OCI-LY7 (cell line): ENCODE measurements at regions not wholly inside any gene's neighbourhood (a gene's known extent, or its start where the extent isn't known, plus 50 kb on each side); places are given as distances from the start of the nearest gene placed in this dataset.

ENCODE experiments used
- BruUV-seq: library from RNA; stranded (reverse); fragments of 400-500 nt; replicated peaks from 2 replicates; lab custom pipeline; 2021; lab: Mats Ljungman, UMichigan
- CTCF ChIA-PET: fragments of 300-600 bp; sonication (Branson Sonifier 250); formaldehyde crosslinking; loops from one replicate; lab custom pipeline; 2022; ENCODE audit warnings: antibody characterized with exemption; ENCODE audit not compliant: unreplicated experiment; lab: Charles Lee
- POLR2A ChIA-PET: fragments of 300-600 bp; sonication (Branson Sonifier 250); formaldehyde crosslinking; loops from one replicate; lab custom pipeline; 2022; ENCODE audit warnings: antibody characterized with exemption; lab: Charles Lee
- DNase-seq: peaks from one replicate; pipeline ENCODE4 v3.0.0-alpha.2; 2015; ENCODE audit warnings: low spot score
- H2AFZ ChIP-seq: fragments of 200-600 bp; sonication (generic), shearing (Covaris generic); 2 replicates; pipeline ENCODE4 v1.6.1; 2014; ENCODE audit warnings: mild to moderate bottlenecking, antibody characterized with exemption, low read length, moderate library complexity
- H3K27ac ChIP-seq: fragments of 200-600 bp; sonication (generic); 2 replicates; pipeline ENCODE4 v1.5.1; 2014; ENCODE audit warnings: mixed run types, low read depth, mild to moderate bottlenecking, moderate library complexity, low read length, inconsistent platforms; ENCODE audit not compliant: poor library complexity, severe bottlenecking
- H3K36me3 ChIP-seq: fragments of 200-600 bp; sonication (generic); 2 replicates; pipeline ENCODE4 v1.6.1; 2014; ENCODE audit warnings: mild to moderate bottlenecking, antibody characterized with exemption, low read length, moderate library complexity, mixed read lengths; ENCODE audit not compliant: insufficient read depth
- H3K4me1 ChIP-seq: fragments of 200-600 bp; sonication (generic); 2 replicates; pipeline ENCODE4 v1.5.1; 2014; ENCODE audit warnings: mild to moderate bottlenecking, low read length; ENCODE audit not compliant: insufficient read depth, poor library complexity, severe bottlenecking
- H3K4me2 ChIP-seq: fragments of 200-600 bp; sonication (generic); 2 replicates; pipeline ENCODE4 v1.6.1; 2014; ENCODE audit warnings: mild to moderate bottlenecking, low read length
- H3K4me3 ChIP-seq: fragments of 200-600 bp; sonication (generic); 2 replicates; pipeline ENCODE4 v1.5.1; 2014; ENCODE audit warnings: mild to moderate bottlenecking, low read depth, low read length; ENCODE audit not compliant: poor library complexity, severe bottlenecking
- H3K79me2 ChIP-seq: fragments of 200-600 bp; sonication (generic); 2 replicates; pipeline ENCODE4 v1.6.1; 2016; ENCODE audit warnings: low read depth, mild to moderate bottlenecking, low read length, moderate library complexity, mixed read lengths; ENCODE audit not compliant: insufficient read depth
- H3K9me2 ChIP-seq: fragments of 200-600 bp; sonication (generic); 2 replicates; pipeline ENCODE4 v1.6.1; 2016; ENCODE audit warnings: mild to moderate bottlenecking, low read length, mixed read lengths; ENCODE audit not compliant: insufficient read depth
- H3K9me3 ChIP-seq: fragments of 200-600 bp; sonication (generic); 2 replicates; pipeline ENCODE4 v1.6.1; 2014; ENCODE audit warnings: mild to moderate bottlenecking, mixed run types, low read length, mixed read lengths
- H4K20me1 ChIP-seq: fragments of 200-600 bp; sonication (generic); 2 replicates; pipeline ENCODE4 v1.6.1; 2014; ENCODE audit warnings: mild to moderate bottlenecking, antibody characterized with exemption, low read length, moderate library complexity, mixed read lengths; ENCODE audit not compliant: insufficient read depth
- CTCF ChIP-seq: fragments of 200-600 bp; sonication (generic); conservative IDR thresholded peaks from 2 replicates; pipeline ENCODE4 v1.5.1; 2014; ENCODE audit warnings: mild to moderate bottlenecking, antibody characterized with exemption, low read length, moderate library complexity, mixed read lengths
- EZH2phosphoT487 ChIP-seq: fragments of 200-600 bp; sonication (generic); IDR thresholded peaks from 2 replicates; pipeline ENCODE4 v1.6.1; 2018; ENCODE audit warnings: low read depth, borderline replicate concordance, mild to moderate bottlenecking, mixed run types, antibody characterized with exemption, low read length, moderate library complexity, mixed read lengths
- intact Hi-C: fragments of 100-400 bp; cut with micrococcal nuclease; formaldehyde crosslinking; loops from one replicate; pipeline ENCODE4 v1.10.0; 2022; ENCODE audit not compliant: unreplicated experiment

- POLR2A ChIA-PET, result interaction anchor here (1.2 kb wide), 1 partner anchor 21 kb away, joined by 3 read pairs; no protein-coding TSS in a partner anchor
- Histone ChIP-seq H3K27ac (no peak overlapping the region), H3K79me2 (no peaks in the 10 kb centered on the region), H3K4me1 (peaks cover 2% of the 10 kb centered on the region), H3K4me3 (no peak overlapping the region), H3K4me2 (no peak overlapping the region), H2AFZ (no peak overlapping the region), H3K9me2 (no peaks in the 10 kb centered on the region), H4K20me1 (no peaks in the 10 kb centered on the region), H3K36me3 (no peaks in the 10 kb centered on the region), H3K9me3 (no peaks in the 10 kb centered on the region)
- no TSS peak for BruUV-seq
- TF ChIP-seq CTCF (no peak), EZH2phosphoT487 (no peak)
- CTCF ChIA-PET, result no interaction called here
- intact Hi-C loops, result no loop called here
- DNase-seq, result no peak
These were observed 394.4 kb downstream of the QKI start for GRCh38 chr6:163808871-163809270.

- ChIA-PET CTCF (no interaction called here), POLR2A (no interaction called here)
- Histone ChIP-seq H3K9me3 (no peaks in the 10 kb centered on the region), H3K36me3 (no peaks in the 10 kb centered on the region), H2AFZ (no peak overlapping the region), H3K4me2 (no peak overlapping the region), H3K79me2 (no peaks in the 10 kb centered on the region), H3K4me1 (no peaks in the 10 kb centered on the region), H3K27ac (no peak overlapping the region), H3K4me3 (no peak overlapping the region), H3K9me2 (no peaks in the 10 kb centered on the region), H4K20me1 (no peaks in the 10 kb centered on the region)
- no peak for DNase-seq
- TF ChIP-seq CTCF (no peak), EZH2phosphoT487 (no peak)
- no TSS peak for BruUV-seq
- intact Hi-C loops, result no loop called here
These were observed 393.7 kb downstream of the QKI start for GRCh38 chr6:163808231-163808630.

GRCh38 chr6:163806755-163807499, 392.4 kb downstream of the QKI start:
- H3K4me1 ChIP-seq, result no peaks in the 10 kb centered on the region
- intact Hi-C loops, result no loop called here
- H3K9me3 ChIP-seq, result no peaks in the 10 kb centered on the region
- no peaks in the 10 kb centered on the region for H3K36me3 ChIP-seq
- POLR2A ChIA-PET, result no interaction called here
- H3K9me2 ChIP-seq, result no peaks in the 10 kb centered on the region
- no peak for DNase-seq
- no peak overlapping the region for H3K4me3 ChIP-seq
- no TSS peak for BruUV-seq
- TF ChIP-seq EZH2phosphoT487 (no peak), CTCF (no peak)
- CTCF ChIA-PET, result no interaction called here
- no peak overlapping the region for H3K4me2 ChIP-seq
- no peak overlapping the region for H3K27ac ChIP-seq
- H4K20me1 ChIP-seq, result no peaks in the 10 kb centered on the region
- no peaks in the 10 kb centered on the region for H3K79me2 ChIP-seq
- H2AFZ ChIP-seq, result no peak overlapping the region
